GM18519 (cell line): ENCODE measurements at regions not wholly inside any gene's neighbourhood (a gene's known extent, or its start where the extent isn't known, plus 50 kb on each side); places are given as distances from the start of the nearest gene placed in this dataset.

ENCODE experiments used
- ATAC-seq: cut with Tn5 transposase; IDR thresholded peaks from one replicate; pipeline ENCODE4 v1.9.1; 2021; ENCODE audit warnings: mild to moderate bottlenecking, moderate library complexity; ENCODE audit not compliant: unreplicated experiment, low FRiP score

GRCh38 chr18:2050702-2051201 lies 520.6 kb downstream of the METTL4 start:
- ATAC-seq, result no peak

GRCh38 chr18:2053490-2054089 lies 517.7 kb downstream of the METTL4 start:
- no peak for ATAC-seq

- no peak for ATAC-seq
Measured at GRCh38 chr18:2059336-2059735, 512.0 kb downstream of the METTL4 start.

- ATAC-seq, result no peak
Measured at GRCh38 chr18:2060086-2060485, 511.2 kb downstream of the METTL4 start.

GRCh38 chr18:2070631-2071030 lies 500.7 kb downstream of the METTL4 start:
- no peak for ATAC-seq

GRCh38 chr18:2075499-2075898 lies 495.8 kb downstream of the METTL4 start:
- no peak for ATAC-seq

- ATAC-seq, result no peak
Measured at GRCh38 chr18:2082676-2083075, 488.6 kb downstream of the METTL4 start.

- ATAC-seq, result no peak
Measured at GRCh38 chr18:2083691-2084090, 487.6 kb downstream of the METTL4 start.

- ATAC-seq, result no peak
Measured at GRCh38 chr18:2086439-2086838, 484.9 kb downstream of the METTL4 start.

GRCh38 chr18:2087877-2088673 lies 483.2 kb downstream of the METTL4 start:
- ATAC-seq, result no peak

- ATAC-seq, result no peak
Measured at GRCh38 chr18:2089396-2089795, 481.9 kb downstream of the METTL4 start.

- no peak for ATAC-seq
Measured at GRCh38 chr18:2091937-2092336, 479.4 kb downstream of the METTL4 start.

- ATAC-seq, result no peak
Measured at GRCh38 chr18:2096551-2096950, 474.8 kb downstream of the METTL4 start.

GRCh38 chr18:2100694-2101213 lies 470.6 kb downstream of the METTL4 start:
- ATAC-seq, result no peak

- peak; percentile 44 for ATAC-seq
Measured at GRCh38 chr18:2102022-2102421, 469.3 kb downstream of the METTL4 start.

GRCh38 chr18:2103299-2103698 lies 468.0 kb downstream of the METTL4 start:
- no peak for ATAC-seq

- peak; percentile 83 for ATAC-seq
Measured at GRCh38 chr18:2104620-2105462, 466.5 kb downstream of the METTL4 start.

GRCh38 chr18:2108591-2108990 lies 462.7 kb downstream of the METTL4 start:
- ATAC-seq, result no peak

- no peak for ATAC-seq
Measured at GRCh38 chr18:2111456-2111855, 459.8 kb downstream of the METTL4 start.

- no peak for ATAC-seq
Measured at GRCh38 chr18:2112435-2113045, 458.8 kb downstream of the METTL4 start.
